CD4-positive, alpha-beta T cell treated with Interleukin-21 for 1 hour (primary cell): ENCODE measurements at regions not wholly inside any gene's neighbourhood (a gene's known extent, or its start where the extent isn't known, plus 50 kb on each side); places are given as distances from the start of the nearest gene placed in this dataset.

Source experiments
- DNase-seq: peaks from one replicate; pipeline ENCODE4 v3.0.0-alpha.2; 2020

- DNase-seq, result no peak
Measured at GRCh38 chr13:53207556-53207955, 178.9 kb downstream of the OLFM4 start.

GRCh38 chr13:53214433-53214832 lies 185.8 kb downstream of the OLFM4 start:
- DNase-seq, result no peak

GRCh38 chr13:53215563-53215962 lies 186.9 kb downstream of the OLFM4 start:
- no peak for DNase-seq

- no peak for DNase-seq
Measured at GRCh38 chr13:53216773-53217172, 188.2 kb downstream of the OLFM4 start.

- no peak for DNase-seq
Measured at GRCh38 chr13:53217194-53217593, 188.6 kb downstream of the OLFM4 start.

GRCh38 chr13:53220038-53220437 lies 191.4 kb downstream of the OLFM4 start:
- DNase-seq, result no peak

- DNase-seq, result no peak
Measured at GRCh38 chr13:53237696-53238095, 209.1 kb downstream of the OLFM4 start.

GRCh38 chr13:53238261-53238660 lies 209.6 kb downstream of the OLFM4 start:
- DNase-seq, result no peak

GRCh38 chr13:53240401-53241025 lies 211.9 kb downstream of the OLFM4 start:
- no peak for DNase-seq

GRCh38 chr13:53241891-53242348 lies 213.3 kb downstream of the OLFM4 start:
- DNase-seq, result no peak

- no peak for DNase-seq
Measured at GRCh38 chr13:53249236-53249635, 220.6 kb downstream of the OLFM4 start.

- peak; percentile 44 for DNase-seq
Measured at GRCh38 chr13:53250272-53250875, 221.8 kb downstream of the OLFM4 start.

GRCh38 chr13:53250977-53251376 lies 222.4 kb downstream of the OLFM4 start:
- no peak for DNase-seq

- DNase-seq, result no peak
Measured at GRCh38 chr13:53254500-53254899, 225.9 kb downstream of the OLFM4 start.

GRCh38 chr13:53255795-53256194 lies 227.2 kb downstream of the OLFM4 start:
- no peak for DNase-seq

GRCh38 chr13:53260594-53260993 lies 232.0 kb downstream of the OLFM4 start:
- no peak for DNase-seq

- no peak for DNase-seq
Measured at GRCh38 chr13:53264751-53265385, 236.3 kb downstream of the OLFM4 start.

- DNase-seq, result no peak
Measured at GRCh38 chr13:53266757-53267156, 238.1 kb downstream of the OLFM4 start.

- DNase-seq, result no peak
Measured at GRCh38 chr13:53269634-53270033, 241.0 kb downstream of the OLFM4 start.

GRCh38 chr13:53272873-53273272 lies 244.3 kb downstream of the OLFM4 start:
- no peak for DNase-seq

- DNase-seq, result no peak
Measured at GRCh38 chr13:53276265-53276664, 247.7 kb downstream of the OLFM4 start.

GRCh38 chr13:53281677-53282076 lies 253.1 kb downstream of the OLFM4 start:
- DNase-seq, result no peak

GRCh38 chr13:53285896-53286430 lies 257.4 kb downstream of the OLFM4 start:
- DNase-seq, result no peak

- DNase-seq, result no peak
Measured at GRCh38 chr13:53298396-53298795, 269.8 kb downstream of the OLFM4 start.
